Thymus (tissue), 11 donors: ENCODE measurements at regions not wholly inside any gene's neighbourhood (a gene's known extent, or its start where the extent isn't known, plus 50 kb on each side); places are given as distances from the start of the nearest gene placed in this dataset.

Experiments
- DNase-seq, 9 donors: peaks; one replicate each; pipeline ENCODE4 v3.0.0-alpha.2; 2013; ENCODE audit warnings: low spot score in 9 of 9, low read depth in 6 of 9, missing footprints in 1 of 9
- H3K27ac ChIP-seq, 2 donors: one replicate each; pipeline ENCODE4 v1.5.1; 2013; ENCODE audit warnings: control low read depth in 1 of 2, low read depth in 1 of 2, low read length in 1 of 2, mild to moderate bottlenecking in 1 of 2, moderate library complexity in 1 of 2
- H3K27me3 ChIP-seq, 2 donors: one replicate each; pipeline ENCODE4 v1.5.1; 2013; ENCODE audit warnings: low read length in 1 of 2; ENCODE audit not compliant: control insufficient read depth in 2 of 2, insufficient read depth in 1 of 2
- H3K36me3 ChIP-seq, 2 donors: one replicate each; pipeline ENCODE4 v1.5.1; 2013; ENCODE audit warnings: low read length in 1 of 2, mild to moderate bottlenecking in 1 of 2, moderate library complexity in 1 of 2; ENCODE audit not compliant: control insufficient read depth in 2 of 2, insufficient read depth in 2 of 2
- H3K4me1 ChIP-seq, 2 donors: one replicate each; pipeline ENCODE4 v1.5.1; 2013; ENCODE audit warnings: low read length in 2 of 2; ENCODE audit not compliant: control insufficient read depth in 2 of 2, insufficient read depth in 2 of 2
- H3K4me3 ChIP-seq, 2 donors: one replicate each; pipeline ENCODE4 v1.5.1; 2013; ENCODE audit warnings: low read length in 2 of 2, control low read depth in 1 of 2, mild to moderate bottlenecking in 1 of 2
- H3K9me3 ChIP-seq, 2 donors: one replicate each; pipeline ENCODE4 v1.5.1; 2013; ENCODE audit warnings: low read length in 1 of 2, mild to moderate bottlenecking in 1 of 2; ENCODE audit not compliant: control insufficient read depth in 2 of 2, insufficient read depth in 1 of 2
- WGBS: extraction: QIAGEN DNeasy Blood & Tissue Kit; methylation state at CpG from one replicate; pipeline ENCODE4 v1.1.7; 2013; 5-methylcytosine and 5-hydroxymethylcytosine counted together
- donor health status: healthy.

GRCh38 chr6:14275493-14275851 lies 157.9 kb downstream of the CD83 start:
- peak in 1 of 9 donors; percentile 59 for DNase-seq
- Histone ChIP-seq H3K36me3 (no peaks in the 10 kb centered on the region), H3K4me1 (peaks cover 47 to 70% of the 10 kb centered on the region in 2 donors), H3K4me3 (no peak overlapping the region), H3K9me3 (peaks cover 2 to 30% of the 10 kb centered on the region in 2 donors), H3K27me3 (no peaks in the 10 kb centered on the region), H3K27ac (peak overlapping the region; percentile 19 to 20)
- WGBS, result 18% methylated on average over 9 of the region's 9 CpGs

DNA sequence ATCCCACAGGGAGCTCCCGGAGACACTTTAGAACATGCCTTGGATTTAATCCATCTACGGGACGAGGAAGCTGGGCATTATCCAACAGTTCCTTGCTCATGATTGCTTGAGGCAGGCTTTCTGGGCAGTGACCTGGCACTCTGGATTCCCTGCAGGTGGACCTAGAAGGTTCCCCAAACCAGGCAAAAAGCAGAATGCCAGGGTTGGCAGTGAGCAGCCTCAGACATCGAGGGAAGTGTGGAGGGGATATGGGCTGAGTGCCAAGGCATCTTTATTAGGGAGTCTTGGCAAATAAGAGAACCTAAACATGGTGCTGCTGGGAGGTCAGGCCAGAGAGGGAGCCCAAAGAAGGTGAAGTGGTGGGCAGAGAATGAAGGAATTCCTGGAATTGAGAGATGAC lies 158.5 kb downstream of the CD83 start:
- Histone ChIP-seq H3K27me3 (no peaks in the 10 kb centered on the region), H3K27ac (peak overlapping the region in 1 of 2 donors; percentile 84), H3K9me3 (peaks cover 2 to 34% of the 10 kb centered on the region in 2 donors), H3K4me3 (no peak overlapping the region), H3K4me1 (peaks cover 42 to 64% of the 10 kb centered on the region in 2 donors), H3K36me3 (no peaks in the 10 kb centered on the region)
- no peak for DNase-seq
- WGBS, result 74% methylated on average over 4 of the region's 4 CpGs

- 4% methylated on average over 4 of the region's 4 CpGs for WGBS
- Histone ChIP-seq H3K36me3 (no peaks in the 10 kb centered on the region), H3K27me3 (no peaks in the 10 kb centered on the region), H3K27ac (peak overlapping the region; percentile 84 to 94), H3K9me3 (peaks cover 2 to 34% of the 10 kb centered on the region in 2 donors), H3K4me1 (peaks cover 38 to 59% of the 10 kb centered on the region in 2 donors), H3K4me3 (no peak overlapping the region)
- peak in 8 of 9 donors; percentile 52 to 91 (median 74) for DNase-seq
Measured at GRCh38 chr6:14276667-14277404, 159.3 kb downstream of the CD83 start.

- Histone ChIP-seq H3K36me3 (no peaks in the 10 kb centered on the region), H3K9me3 (peaks cover 2 to 29% of the 10 kb centered on the region in 2 donors), H3K4me1 (peaks cover 38 to 59% of the 10 kb centered on the region in 2 donors), H3K4me3 (no peak overlapping the region), H3K27ac (peak overlapping the region; percentile 84 to 94), H3K27me3 (no peaks in the 10 kb centered on the region)
- DNase-seq, result no peak
- 88% methylated on average over 2 of the region's 2 CpGs for WGBS
Measured at GRCh38 chr6:14277405-14277930, 159.9 kb downstream of the CD83 start.

- Histone ChIP-seq H3K9me3 (peaks cover 0 to 24% of the 10 kb centered on the region in 2 donors), H3K27ac (peak overlapping the region; percentile 15 to 55), H3K4me3 (no peak overlapping the region), H3K27me3 (no peaks in the 10 kb centered on the region), H3K36me3 (no peaks in the 10 kb centered on the region), H3K4me1 (peaks cover 38 to 59% of the 10 kb centered on the region in 2 donors)
- no peak for DNase-seq
- WGBS, result 76% methylated on average over 5 of the region's 5 CpGs
Measured at GRCh38 chr6:14278006-14278405, 160.4 kb downstream of the CD83 start.

DNA sequence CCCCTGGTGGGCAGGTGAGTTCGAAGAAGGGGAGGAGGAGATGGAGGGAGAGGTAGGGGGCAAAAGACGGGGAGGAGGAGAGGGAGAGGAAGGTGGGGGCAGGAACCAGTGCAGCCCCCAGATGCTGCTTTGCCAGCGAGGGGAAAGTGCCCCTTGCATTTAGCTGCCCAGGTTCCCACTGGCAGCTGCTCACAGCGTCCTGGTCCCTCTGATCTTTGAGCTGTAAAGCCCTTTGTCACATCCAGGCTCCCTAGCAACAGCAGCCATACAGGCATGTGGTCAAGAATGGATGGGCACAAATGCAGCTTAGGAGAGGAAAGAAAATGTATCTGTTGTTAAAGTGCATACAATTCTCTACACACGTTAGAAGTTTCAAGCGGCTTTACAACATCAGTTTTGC lies 160.9 kb downstream of the CD83 start:
- no peak overlapping the region for H3K4me3 ChIP-seq
- no peak for DNase-seq
- H3K36me3 ChIP-seq, result no peaks in the 10 kb centered on the region
- no peaks in the 10 kb centered on the region for H3K27me3 ChIP-seq
- H3K27ac ChIP-seq, result no peak overlapping the region
- WGBS, result 67% methylated on average over 6 of the region's 6 CpGs
- H3K9me3 ChIP-seq, result peaks cover 0 to 19% of the 10 kb centered on the region in 2 donors
- peaks cover 38 to 56% of the 10 kb centered on the region in 2 donors for H3K4me1 ChIP-seq

DNA sequence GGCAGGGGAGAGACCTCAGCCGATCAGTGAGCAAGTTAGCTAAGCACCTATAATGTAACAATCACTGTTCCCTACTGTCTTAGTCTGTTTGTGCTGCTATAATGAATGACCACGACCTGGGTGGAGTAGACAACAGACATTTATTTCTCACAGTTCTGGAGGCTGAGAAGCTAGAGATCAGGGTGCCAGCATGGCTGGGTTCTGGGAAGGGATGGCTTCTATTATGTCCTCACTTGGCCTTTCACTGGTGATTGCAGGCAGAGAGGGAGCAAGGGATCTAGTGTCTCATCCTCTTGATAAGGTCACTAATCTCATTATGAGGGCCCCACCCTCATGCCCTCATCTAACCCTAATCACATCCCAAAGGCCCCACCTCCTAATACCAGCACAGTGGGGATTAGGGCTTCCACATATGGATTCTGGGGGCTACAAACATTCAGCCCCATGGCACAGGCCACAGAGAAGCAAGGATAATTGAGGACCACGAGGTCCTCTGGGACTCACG lies 162.5 kb downstream of the CD83 start:
- peaks cover 32 to 42% of the 10 kb centered on the region in 2 donors for H3K4me1 ChIP-seq
- H3K36me3 ChIP-seq, result no peaks in the 10 kb centered on the region
- H3K9me3 ChIP-seq, result peaks cover 0 to 13% of the 10 kb centered on the region in 2 donors
- 98% methylated on average over 4 of the region's 4 CpGs for WGBS
- no peaks in the 10 kb centered on the region for H3K27me3 ChIP-seq
- DNase-seq, result no peak
- no peak overlapping the region for H3K27ac ChIP-seq
- no peak overlapping the region for H3K4me3 ChIP-seq

GRCh38 chr6:14280766-14281293 lies 163.3 kb downstream of the CD83 start:
- H3K4me1 ChIP-seq, result peaks cover 25 to 34% of the 10 kb centered on the region in 2 donors
- peaks cover 0 to 13% of the 10 kb centered on the region in 2 donors for H3K9me3 ChIP-seq
- no peaks in the 10 kb centered on the region for H3K36me3 ChIP-seq
- H3K27me3 ChIP-seq, result no peaks in the 10 kb centered on the region
- WGBS, result 97% methylated on average over 17 of the region's 17 CpGs
- DNase-seq, result no peak
- H3K4me3 ChIP-seq, result no peak overlapping the region
- H3K27ac ChIP-seq, result no peak overlapping the region
